NCI-H1930 (cell line): ENCODE measurements at regions not wholly inside any gene's neighbourhood (a gene's known extent, or its start where the extent isn't known, plus 50 kb on each side); places are given as distances from the start of the nearest gene placed in this dataset.
"Not testable (repeated sequence)": the region's sequence is repeated elsewhere in the genome, so short reads cannot be mapped to it uniquely, and the experiment has no call there.

ENCODE experiments used
- DNase-seq, 2 experiments: peaks; one replicate each; lab custom pipeline; 2025; lab: John Stamatoyannopoulos, UW

DNA sequence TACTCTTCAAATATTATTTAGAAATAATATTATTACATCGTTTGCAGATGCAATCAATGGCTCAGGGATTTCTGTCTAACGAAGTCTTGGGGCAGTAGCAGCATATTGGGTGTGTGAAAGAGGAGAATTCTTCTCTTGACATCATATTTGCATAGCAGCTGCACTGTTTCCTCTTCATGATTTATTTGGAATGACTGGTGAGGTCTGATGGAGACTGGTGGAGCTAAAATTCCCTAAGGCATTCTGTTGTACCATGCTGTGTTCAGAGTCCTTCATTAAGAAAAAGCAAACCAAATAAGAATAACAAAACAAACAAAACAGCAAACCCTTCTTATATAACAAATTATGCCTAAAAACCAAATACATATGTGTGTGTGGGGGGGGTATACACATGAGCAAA is 177.6 kb downstream of the DIRAS2 start:
- DNase-seq = no peak

GRCh38 chr9:90466441-90466840 is 176.2 kb downstream of the DIRAS2 start:
- no peak for DNase-seq

GRCh38 chr9:90469435-90469834 is 173.2 kb downstream of the DIRAS2 start:
- DNase-seq = no peak

GRCh38 chr9:90469865-90470387 is 172.7 kb downstream of the DIRAS2 start:
- DNase-seq = no peak

- no peak for DNase-seq
Observed at GRCh38 chr9:90476058-90476457, 166.6 kb downstream of the DIRAS2 start.

- DNase-seq = no peak
Observed at GRCh38 chr9:90477535-90477934, 165.1 kb downstream of the DIRAS2 start.

DNA sequence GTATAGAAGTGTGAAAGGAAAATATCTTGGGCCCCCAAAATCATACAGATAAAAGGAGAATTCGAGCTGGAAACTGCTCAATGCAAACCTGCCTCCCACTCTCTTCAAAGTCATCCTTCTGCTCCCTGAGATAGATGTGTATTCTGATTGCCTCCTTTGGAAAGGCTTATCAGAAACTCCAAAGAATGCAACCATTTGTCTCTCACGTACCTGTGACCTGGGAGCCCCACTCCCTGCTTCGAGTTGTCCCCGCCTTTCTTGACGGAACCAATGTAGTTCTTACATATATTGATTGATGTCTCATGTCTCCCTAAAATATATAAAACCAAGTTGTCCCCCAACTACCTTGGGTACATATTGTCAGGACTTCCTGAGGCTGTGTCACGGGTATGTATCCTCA is 163.8 kb downstream of the DIRAS2 start:
- DNase-seq = no peak

DNA sequence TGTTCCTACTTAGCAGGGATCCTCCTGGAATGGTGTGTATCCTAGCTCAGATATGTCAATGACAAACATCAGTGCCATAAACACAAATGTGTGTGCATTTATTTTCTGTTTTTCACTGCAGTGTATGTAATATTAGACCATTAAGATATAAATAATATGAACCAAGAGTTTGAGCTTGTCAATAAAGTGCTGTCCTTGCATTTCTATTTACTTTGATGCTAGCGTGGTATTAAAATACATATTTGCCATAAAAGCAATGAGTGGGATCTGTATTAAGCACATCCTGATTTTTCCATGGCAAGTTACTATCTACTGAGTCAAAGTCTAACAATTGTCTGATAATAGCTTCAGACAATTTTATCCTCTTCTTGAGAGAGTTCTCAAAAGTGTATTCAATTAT is 157.6 kb downstream of the DIRAS2 start:
- DNase-seq = no peak

DNA sequence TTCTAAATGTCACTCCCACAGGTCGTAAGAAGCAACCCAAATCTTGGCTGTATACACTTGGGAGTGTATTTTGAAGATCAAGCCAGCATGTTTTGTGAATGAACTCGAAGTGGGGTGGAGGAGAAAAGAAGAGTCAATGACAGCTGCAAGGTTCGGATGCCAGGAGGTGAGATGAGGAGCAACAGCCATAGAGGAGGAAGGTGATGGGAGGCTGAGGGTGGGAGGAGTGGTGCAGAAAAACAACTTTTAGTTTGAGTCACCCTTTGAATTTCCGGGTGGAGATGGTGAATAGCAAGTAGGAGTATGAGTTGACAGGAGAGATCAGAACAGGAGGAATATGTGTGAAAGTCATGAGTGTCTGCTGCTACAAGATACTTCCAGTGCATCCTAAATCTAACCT is 153.6 kb downstream of the DIRAS2 start:
- DNase-seq = no peak

DNA sequence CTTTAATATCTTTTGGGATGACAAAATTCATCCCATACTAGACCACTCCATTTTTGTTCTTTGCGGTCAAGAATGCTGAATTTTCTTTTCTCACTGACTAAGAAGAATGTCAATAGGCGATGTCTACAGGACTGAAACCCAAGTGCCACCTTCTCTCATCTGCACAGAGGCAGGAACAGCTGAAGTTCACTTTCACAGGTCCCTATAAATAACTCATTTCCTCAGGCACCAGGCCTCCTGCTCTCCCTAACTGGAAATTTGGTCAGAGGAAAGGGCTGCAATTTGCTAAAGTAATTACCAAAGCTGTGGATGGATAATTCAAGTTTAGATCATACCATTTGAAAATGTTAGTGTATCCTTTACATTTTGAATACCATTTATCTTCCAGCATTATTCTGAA is 142.9 kb downstream of the DIRAS2 start:
- DNase-seq = no peak

DNA sequence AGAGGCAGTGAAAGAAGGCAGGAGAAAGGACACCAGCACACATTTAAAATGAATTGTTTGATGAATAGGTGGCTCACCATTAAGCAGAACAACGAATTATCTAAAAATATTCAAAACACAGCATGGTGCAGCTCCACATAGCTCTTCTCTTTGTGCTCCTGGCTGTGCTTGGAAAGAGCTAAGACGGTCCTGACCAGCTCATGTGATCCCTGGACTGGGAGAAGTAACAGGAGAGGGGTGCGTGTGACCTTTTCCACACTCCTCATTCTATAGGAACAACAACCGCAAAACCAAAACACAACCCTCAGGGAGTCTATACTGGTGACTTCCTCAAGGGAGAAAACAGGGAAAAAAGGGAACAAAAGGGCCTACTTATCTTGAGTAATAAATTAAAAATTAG is 140.5 kb downstream of the DIRAS2 start:
- no peak for DNase-seq

GRCh38 chr9:90504486-90504885 is 138.1 kb downstream of the DIRAS2 start:
- no peak for DNase-seq

DNA sequence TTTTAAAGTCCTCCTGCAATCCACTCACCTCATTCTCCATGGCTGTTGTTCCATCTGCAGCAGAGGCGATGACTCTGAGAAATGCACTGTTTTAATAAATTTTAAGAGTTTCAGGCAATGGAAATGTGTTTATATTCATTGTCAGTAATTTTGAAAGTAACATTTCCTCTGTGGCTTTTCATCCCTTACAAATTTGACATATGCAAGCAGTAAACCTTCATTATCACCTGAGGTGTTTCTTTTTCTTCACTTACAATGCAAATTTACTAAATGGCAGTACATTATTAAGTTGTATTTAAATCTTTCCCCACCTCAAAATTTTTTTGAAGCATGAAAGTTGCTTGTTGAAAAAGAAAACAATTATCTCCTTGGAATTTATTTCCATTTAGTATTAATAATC is 136.9 kb downstream of the DIRAS2 start:
- DNase-seq = no peak

DNA sequence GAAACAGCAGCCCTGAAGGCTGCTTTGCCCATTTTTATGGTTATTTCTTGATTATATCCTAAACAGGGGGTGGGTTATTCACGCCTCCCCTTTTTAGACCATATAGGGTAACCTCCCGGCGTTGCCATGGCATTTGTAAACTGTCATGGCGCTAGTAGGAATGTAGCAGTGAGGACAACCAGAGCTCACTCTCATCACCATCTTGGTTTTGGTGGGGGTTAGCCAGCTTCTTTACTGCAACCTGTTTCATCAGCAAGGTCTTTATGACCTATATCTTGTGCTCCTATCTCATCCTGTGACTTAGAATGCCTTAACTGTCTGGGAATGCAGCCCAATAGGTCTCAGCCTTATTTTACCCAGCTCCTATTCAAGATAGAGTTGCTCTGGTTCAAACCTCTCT is 136.2 kb downstream of the DIRAS2 start:
- DNase-seq = not testable (repeated sequence)

- DNase-seq = no peak
Observed at GRCh38 chr9:90507621-90508020, 135.0 kb downstream of the DIRAS2 start.

GRCh38 chr9:90508940-90509339 is 133.7 kb downstream of the DIRAS2 start:
- DNase-seq = no peak

- no peak for DNase-seq
Observed at GRCh38 chr9:90511711-90512110, 130.9 kb downstream of the DIRAS2 start.

DNA sequence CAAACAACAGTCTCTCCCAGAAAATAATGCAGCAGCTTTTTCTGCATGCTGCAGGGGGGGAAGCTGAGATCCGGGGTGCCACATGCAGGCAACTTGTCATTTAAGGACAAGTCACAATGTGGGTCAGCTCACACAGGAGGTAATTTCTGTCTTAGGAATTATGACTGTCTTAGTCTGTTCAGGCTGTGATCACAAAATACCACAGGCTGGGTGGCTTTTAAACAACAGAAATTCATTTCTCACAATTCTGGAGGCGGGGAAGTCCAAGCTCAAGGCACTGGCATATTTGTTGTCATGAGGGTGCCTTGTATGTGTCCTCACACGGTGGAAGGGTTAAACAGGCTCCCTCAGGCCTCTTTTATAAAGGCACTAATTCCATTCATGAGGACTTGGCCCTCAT is 127.7 kb downstream of the DIRAS2 start:
- no peak for DNase-seq

DNA sequence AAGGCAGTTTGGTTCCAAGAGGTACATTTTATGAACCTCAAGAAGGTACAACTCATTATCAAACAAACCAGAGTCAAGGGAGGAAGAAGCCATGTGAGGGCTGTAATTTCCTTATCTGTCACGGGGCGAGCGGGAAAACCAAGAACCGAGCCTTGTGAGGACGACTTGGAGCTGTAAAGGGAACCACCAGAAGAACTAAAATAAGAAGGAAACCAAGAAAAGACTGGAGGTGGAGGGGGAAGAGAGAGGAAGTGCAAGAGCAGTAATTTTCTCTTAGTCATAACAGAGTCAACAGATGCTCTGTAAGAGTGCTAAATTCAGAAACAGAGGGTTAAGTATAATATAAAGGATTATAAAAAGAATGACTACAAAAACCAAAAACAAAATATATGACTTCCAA is 127.1 kb downstream of the DIRAS2 start:
- no peak for DNase-seq

DNA sequence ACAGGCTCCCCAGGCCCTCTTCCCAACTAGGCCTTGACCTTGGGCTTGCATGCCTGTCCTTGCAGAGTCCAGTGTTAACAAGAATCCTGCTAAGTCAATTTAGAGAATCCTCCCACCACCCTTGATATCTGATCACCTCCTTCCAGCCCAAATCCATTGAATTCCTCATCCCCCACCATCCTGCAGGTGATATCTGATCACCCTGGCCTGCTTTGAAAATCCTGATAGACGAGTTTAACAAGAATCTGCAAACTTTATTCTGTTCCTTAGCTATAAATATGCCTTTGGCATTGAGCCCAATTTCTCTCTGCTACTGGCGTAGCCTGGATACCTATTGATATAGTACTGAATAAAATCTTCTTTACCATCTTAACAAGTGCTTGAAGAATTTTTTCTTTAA is 125.5 kb downstream of the DIRAS2 start:
- no peak for DNase-seq

GRCh38 chr9:90521811-90522570 is 120.6 kb downstream of the DIRAS2 start:
- no peak for DNase-seq

DNA sequence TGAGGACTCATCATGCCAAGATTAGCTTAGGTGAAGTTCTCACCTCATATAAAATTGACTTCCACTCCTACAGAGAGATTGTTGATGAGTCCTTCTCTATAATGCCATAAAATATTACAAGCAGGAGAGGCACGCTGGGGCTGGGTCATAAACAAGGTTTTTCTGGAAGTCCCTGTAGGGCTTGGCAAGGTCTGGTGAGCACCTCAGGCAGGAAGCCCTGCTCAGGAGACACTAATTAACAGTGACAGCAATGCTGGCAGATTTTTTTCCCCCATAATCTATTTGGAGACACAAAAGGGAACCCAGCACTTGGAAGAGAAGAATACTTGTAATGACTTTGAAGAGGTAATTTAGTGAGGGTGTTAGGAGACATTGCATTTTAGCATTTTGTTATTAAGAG is 118.7 kb downstream of the DIRAS2 start:
- no peak for DNase-seq

- no peak for DNase-seq
Observed at GRCh38 chr9:90526386-90526785, 116.2 kb downstream of the DIRAS2 start.

- not testable (repeated sequence) for DNase-seq
Observed at GRCh38 chr9:90536094-90536493, 106.5 kb downstream of the DIRAS2 start.
